SK-N-SH (cell line): ENCODE measurements at regions not wholly inside any gene's neighbourhood (a gene's known extent, or its start where the extent isn't known, plus 50 kb on each side); places are given as distances from the start of the nearest gene placed in this dataset.

Experiments used
- CTCF ChIA-PET: fragments of 300-600, 350-600 bp; formaldehyde crosslinking; extraction: SDS; loops from one replicate; lab custom pipeline; 2021; lab: Yijun Ruan, JAX
- POLR2A ChIA-PET: fragments of 350-600 bp; sonication (Branson Sonifier 250); formaldehyde crosslinking; extraction: SDS; loops from one replicate; lab custom pipeline; 2020; ENCODE audit warnings: antibody characterized with exemption, inconsistent platforms; lab: Yijun Ruan, JAX
- DNase-seq: peaks from one replicate; pipeline ENCODE4 v3.0.0; 2012
- H2AFZ ChIP-seq: fragments of 200-600 bp; sonication (generic); 2 replicates; pipeline ENCODE4 v1.8.1; 2016; ENCODE audit warnings: antibody characterized with exemption, mild to moderate bottlenecking, low read depth
- H3F3A ChIP-seq: fragments of 200-600 bp; sonication (generic); replicated peaks from 2 replicates; pipeline ENCODE3; 2016; ENCODE audit warnings: antibody characterized with exemption, mild to moderate bottlenecking; ENCODE audit not compliant: insufficient read depth
- H3K27ac ChIP-seq, 2 experiments: fragments of 200-500 bp in 1 of 2; fragments of 200-600 bp in 1 of 2; sonication (Bioruptor generic) in 1 of 2; sonication (generic), shearing (Covaris generic) in 1 of 2; 2 replicates each; pipeline versions ENCODE4 v1.5.1 to v1.6.1; 2014 to 2016; ENCODE audit warnings: low read depth in 2 of 2, inconsistent platforms in 1 of 2, low read length in 1 of 2, mild to moderate bottlenecking in 1 of 2, mixed read lengths in 1 of 2
- H3K27me3 ChIP-seq: fragments of 200-600 bp; sonication (generic), shearing (Covaris generic); 2 replicates; pipeline ENCODE4 v1.6.1; 2016; ENCODE audit warnings: mixed run types; ENCODE audit not compliant: insufficient read depth
- H3K36me3 ChIP-seq, 2 experiments: fragments of 200-500 bp in 1 of 2; fragments of 200-600 bp in 1 of 2; sonication (Bioruptor generic) in 1 of 2; sonication (generic) in 1 of 2; replicated peaks in 1 of 2; 2 replicates each; pipeline versions ENCODE3 to v1.5.1; 2014 to 2016; ENCODE audit warnings: low read length in 1 of 2, mild to moderate bottlenecking in 1 of 2; ENCODE audit not compliant: insufficient read depth in 2 of 2, control insufficient read depth in 1 of 2
- H3K4me1 ChIP-seq, 2 experiments: fragments of 200-500 bp in 1 of 2; fragments of 200-600 bp in 1 of 2; sonication (Bioruptor generic) in 1 of 2; sonication (generic), shearing (Covaris generic) in 1 of 2; 2 replicates each; pipeline versions ENCODE4 v1.5.1 to v1.6.1; 2014 to 2016; ENCODE audit warnings: low read depth in 1 of 2, low read length in 1 of 2, mixed run types in 1 of 2; ENCODE audit not compliant: insufficient read depth in 2 of 2, control insufficient read depth in 1 of 2
- H3K4me2 ChIP-seq: fragments of 200-600 bp; sonication (generic), shearing (Covaris generic); 2 replicates; pipeline ENCODE4 v1.6.1; 2017; ENCODE audit warnings: mixed run types
- H3K4me3 ChIP-seq, 2 experiments: fragments of 200-500 bp in 1 of 2; fragments of 200-600 bp in 1 of 2; sonication (Bioruptor generic) in 1 of 2; sonication (generic), shearing (Covaris generic) in 1 of 2; 2 replicates each; pipeline versions ENCODE4 v1.5.1 to v1.8.1; 2014 to 2016; ENCODE audit warnings: low read depth in 2 of 2, inconsistent platforms in 1 of 2, low read length in 1 of 2, mild to moderate bottlenecking in 1 of 2, mixed read lengths in 1 of 2, moderate library complexity in 1 of 2
- H3K79me2 ChIP-seq: fragments of 200-600 bp; sonication (generic); 2 replicates; pipeline ENCODE4 v1.8.1; 2017; ENCODE audit warnings: mild to moderate bottlenecking; ENCODE audit not compliant: insufficient read depth
- H3K9ac ChIP-seq: fragments of 200-600 bp; sonication (generic); 2 replicates; pipeline ENCODE4 v1.6.1; 2017; ENCODE audit warnings: mixed run types
- H3K9me2 ChIP-seq: fragments of 200-600 bp; sonication (generic); 2 replicates; pipeline ENCODE4 v1.6.1; 2017; ENCODE audit warnings: mixed run types
- H3K9me3 ChIP-seq: fragments of 200-600 bp; sonication (generic); 2 replicates; pipeline ENCODE4 v1.6.1; 2017; ENCODE audit warnings: mixed run types, mild to moderate bottlenecking, moderate library complexity
- H4K20me1 ChIP-seq: fragments of 200-600 bp; sonication (generic); 2 replicates; pipeline ENCODE4 v1.6.1; 2017; ENCODE audit warnings: mild to moderate bottlenecking, mixed run types; ENCODE audit not compliant: insufficient read depth
- CHD2 ChIP-seq: fragments of 150-350 bp; IDR thresholded peaks from 2 replicates; pipeline ENCODE4 v1.6.1; 2018; ENCODE audit warnings: low read length; ENCODE audit not compliant: partially characterized antibody
- EP300 ChIP-seq, 2 experiments: IDR thresholded peaks; 2 replicates each; pipeline versions ENCODE4 v1.4.0 to v1.6.1; 2012; ENCODE audit warnings: borderline replicate concordance in 1 of 2, low read depth in 1 of 2, low read length in 1 of 2
- FOSL2 ChIP-seq: IDR thresholded peaks from 2 replicates; pipeline ENCODE4 v1.4.0; 2012; ENCODE audit warnings: low read depth, mild to moderate bottlenecking, moderate library complexity, borderline replicate concordance
- FOXM1 ChIP-seq: IDR thresholded peaks from 2 replicates; pipeline ENCODE4 v1.4.0; 2012; ENCODE audit warnings: low read depth, mild to moderate bottlenecking
- MEF2A ChIP-seq: IDR thresholded peaks from 2 replicates; pipeline ENCODE4 v1.4.0; 2012; ENCODE audit warnings: low read depth, borderline replicate concordance
- POLR2AphosphoS5 ChIP-seq: IDR thresholded peaks from 2 replicates; pipeline ENCODE4 v1.6.1; 2012; ENCODE audit warnings: low read depth, low read length
- RCOR1 ChIP-seq: fragments of 150-350 bp; IDR thresholded peaks from 2 replicates; pipeline ENCODE4 v1.6.1; 2017; ENCODE audit warnings: antibody characterized with exemption, low read length
- SIN3A ChIP-seq: IDR thresholded peaks from 2 replicates; pipeline ENCODE4 v1.6.1; 2012; ENCODE audit warnings: low read depth, mild to moderate bottlenecking, low read length, moderate library complexity, borderline replicate concordance
- SMC3 ChIP-seq: IDR thresholded peaks from 2 replicates; pipeline ENCODE4 v1.6.1; 2012; ENCODE audit warnings: low read depth, low read length, improper control_type of control experiment
- YY1 ChIP-seq: IDR thresholded peaks from 2 replicates; pipeline ENCODE4 v1.4.0; 2012; ENCODE audit warnings: low read depth, mild to moderate bottlenecking
- WGBS: methylation state at CpG from one replicate; pipeline ENCODE4 v1.1.6; 2017; ENCODE audit warnings: low lambda C conversion rate; 5-methylcytosine and 5-hydroxymethylcytosine counted together
- TF ChIP-seq, protein P1 (sequence below): IDR thresholded peaks from 2 replicates; pipeline ENCODE4 v1.4.0; 2012; ENCODE audit warnings: low read depth, borderline replicate concordance
- TF ChIP-seq, protein P2 (sequence below): IDR thresholded peaks from 2 replicates; pipeline ENCODE4 v1.6.1; 2012; ENCODE audit warnings: mild to moderate bottlenecking, low read depth, low read length, moderate library complexity
- TF ChIP-seq, protein P3 (sequence below): fragments of 150-350 bp; IDR thresholded peaks from 2 replicates; pipeline ENCODE4 v1.6.1; 2016; ENCODE audit warnings: mild to moderate bottlenecking, low read depth, low read length
- TF ChIP-seq, protein P4 (sequence below): IDR thresholded peaks from 2 replicates; pipeline ENCODE4; 2012
- TF ChIP-seq, protein P5 (sequence below): fragments of 200-600 bp; sonication (generic); IDR thresholded peaks from 2 replicates; pipeline ENCODE4 v1.6.1; 2017; ENCODE audit warnings: antibody characterized with exemption, mild to moderate bottlenecking, moderate library complexity

DNA sequence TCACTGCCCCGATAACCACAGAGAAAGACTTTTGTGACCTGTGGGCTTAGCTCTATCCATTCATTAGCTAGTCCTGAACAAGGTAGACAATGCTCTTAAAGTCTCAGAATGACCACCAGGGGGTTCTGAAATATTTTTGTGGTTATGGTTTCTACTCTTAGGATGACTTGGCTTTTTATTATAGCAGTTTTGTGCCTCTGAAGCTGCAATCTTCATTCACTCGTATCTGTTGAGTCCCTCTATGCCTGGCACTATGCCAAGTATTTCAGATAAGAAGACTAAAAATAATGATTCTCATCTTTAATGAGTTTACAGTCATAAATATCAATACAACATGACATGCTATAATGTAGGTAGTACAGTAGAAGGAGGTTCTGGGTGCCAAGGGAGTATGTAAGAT is 130.8 kb upstream of the TRHDE start:
- POLR2A ChIA-PET, result no interaction called here
- no peaks in the 10 kb centered on the region for H3K27me3 ChIP-seq

DNA sequence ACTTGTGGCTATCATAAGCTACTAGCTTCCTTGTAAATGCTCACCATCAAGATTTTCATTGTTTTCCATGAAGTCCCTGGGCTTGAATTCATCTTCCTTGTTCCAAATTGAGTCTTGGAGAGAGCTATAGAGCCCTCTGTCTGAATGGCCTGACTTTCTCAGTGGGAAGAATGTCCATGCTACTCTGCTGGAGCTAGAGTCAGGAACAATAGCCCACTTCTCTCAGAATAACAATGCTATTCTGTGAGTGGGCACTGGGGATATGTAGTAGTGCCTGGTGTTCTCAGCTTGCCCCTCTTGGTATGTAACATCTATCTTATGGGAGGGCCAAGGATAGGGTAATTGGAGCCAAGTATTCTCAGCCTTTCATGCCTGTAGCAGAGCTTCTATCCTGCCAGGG is 127.6 kb upstream of the TRHDE start:
- H3K4me1 ChIP-seq, result no peaks in the 10 kb centered on the region
- H3F3A ChIP-seq, result no peaks in the 10 kb centered on the region
- no peak overlapping the region for H2AFZ ChIP-seq
- H3K4me2 ChIP-seq, result no peak overlapping the region
- no peaks in the 10 kb centered on the region for H3K79me2 ChIP-seq
- H3K4me3 ChIP-seq, result no peak overlapping the region
- H3K36me3 ChIP-seq, result no peaks in the 10 kb centered on the region
- H3K9ac ChIP-seq, result no peak overlapping the region
- H3K27ac ChIP-seq, result no peak overlapping the region
- no peaks in the 10 kb centered on the region for H4K20me1 ChIP-seq
- H3K27me3 ChIP-seq, result no peaks in the 10 kb centered on the region
- H3K9me2 ChIP-seq, result no peaks in the 10 kb centered on the region
- H3K9me3 ChIP-seq, result no peaks in the 10 kb centered on the region
- no peak for DNase-seq
- CTCF ChIA-PET, result interaction anchor here (0.8 kb wide), 1 partner anchor 128 kb away, joined by 3 read pairs; no protein-coding TSS in a partner anchor
- TF ChIP-seq, protein P1, sequence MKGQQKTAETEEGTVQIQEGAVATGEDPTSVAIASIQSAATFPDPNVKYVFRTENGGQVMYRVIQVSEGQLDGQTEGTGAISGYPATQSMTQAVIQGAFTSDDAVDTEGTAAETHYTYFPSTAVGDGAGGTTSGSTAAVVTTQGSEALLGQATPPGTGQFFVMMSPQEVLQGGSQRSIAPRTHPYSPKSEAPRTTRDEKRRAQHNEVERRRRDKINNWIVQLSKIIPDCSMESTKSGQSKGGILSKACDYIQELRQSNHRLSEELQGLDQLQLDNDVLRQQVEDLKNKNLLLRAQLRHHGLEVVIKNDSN, result no peak
- TF ChIP-seq CHD2 (no peak), SMC3 (no peak), FOXM1 (no peak), YY1 (no peak), RCOR1 (no peak), POLR2AphosphoS5 (no peak), SIN3A (no peak), FOSL2 (no peak), MEF2A (no peak)
- TF ChIP-seq, protein P2, sequence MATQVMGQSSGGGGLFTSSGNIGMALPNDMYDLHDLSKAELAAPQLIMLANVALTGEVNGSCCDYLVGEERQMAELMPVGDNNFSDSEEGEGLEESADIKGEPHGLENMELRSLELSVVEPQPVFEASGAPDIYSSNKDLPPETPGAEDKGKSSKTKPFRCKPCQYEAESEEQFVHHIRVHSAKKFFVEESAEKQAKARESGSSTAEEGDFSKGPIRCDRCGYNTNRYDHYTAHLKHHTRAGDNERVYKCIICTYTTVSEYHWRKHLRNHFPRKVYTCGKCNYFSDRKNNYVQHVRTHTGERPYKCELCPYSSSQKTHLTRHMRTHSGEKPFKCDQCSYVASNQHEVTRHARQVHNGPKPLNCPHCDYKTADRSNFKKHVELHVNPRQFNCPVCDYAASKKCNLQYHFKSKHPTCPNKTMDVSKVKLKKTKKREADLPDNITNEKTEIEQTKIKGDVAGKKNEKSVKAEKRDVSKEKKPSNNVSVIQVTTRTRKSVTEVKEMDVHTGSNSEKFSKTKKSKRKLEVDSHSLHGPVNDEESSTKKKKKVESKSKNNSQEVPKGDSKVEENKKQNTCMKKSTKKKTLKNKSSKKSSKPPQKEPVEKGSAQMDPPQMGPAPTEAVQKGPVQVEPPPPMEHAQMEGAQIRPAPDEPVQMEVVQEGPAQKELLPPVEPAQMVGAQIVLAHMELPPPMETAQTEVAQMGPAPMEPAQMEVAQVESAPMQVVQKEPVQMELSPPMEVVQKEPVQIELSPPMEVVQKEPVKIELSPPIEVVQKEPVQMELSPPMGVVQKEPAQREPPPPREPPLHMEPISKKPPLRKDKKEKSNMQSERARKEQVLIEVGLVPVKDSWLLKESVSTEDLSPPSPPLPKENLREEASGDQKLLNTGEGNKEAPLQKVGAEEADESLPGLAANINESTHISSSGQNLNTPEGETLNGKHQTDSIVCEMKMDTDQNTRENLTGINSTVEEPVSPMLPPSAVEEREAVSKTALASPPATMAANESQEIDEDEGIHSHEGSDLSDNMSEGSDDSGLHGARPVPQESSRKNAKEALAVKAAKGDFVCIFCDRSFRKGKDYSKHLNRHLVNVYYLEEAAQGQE, result no peak
- TF ChIP-seq, protein P3, sequence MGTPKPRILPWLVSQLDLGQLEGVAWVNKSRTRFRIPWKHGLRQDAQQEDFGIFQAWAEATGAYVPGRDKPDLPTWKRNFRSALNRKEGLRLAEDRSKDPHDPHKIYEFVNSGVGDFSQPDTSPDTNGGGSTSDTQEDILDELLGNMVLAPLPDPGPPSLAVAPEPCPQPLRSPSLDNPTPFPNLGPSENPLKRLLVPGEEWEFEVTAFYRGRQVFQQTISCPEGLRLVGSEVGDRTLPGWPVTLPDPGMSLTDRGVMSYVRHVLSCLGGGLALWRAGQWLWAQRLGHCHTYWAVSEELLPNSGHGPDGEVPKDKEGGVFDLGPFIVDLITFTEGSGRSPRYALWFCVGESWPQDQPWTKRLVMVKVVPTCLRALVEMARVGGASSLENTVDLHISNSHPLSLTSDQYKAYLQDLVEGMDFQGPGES, result no peak
- TF ChIP-seq, protein P4, sequence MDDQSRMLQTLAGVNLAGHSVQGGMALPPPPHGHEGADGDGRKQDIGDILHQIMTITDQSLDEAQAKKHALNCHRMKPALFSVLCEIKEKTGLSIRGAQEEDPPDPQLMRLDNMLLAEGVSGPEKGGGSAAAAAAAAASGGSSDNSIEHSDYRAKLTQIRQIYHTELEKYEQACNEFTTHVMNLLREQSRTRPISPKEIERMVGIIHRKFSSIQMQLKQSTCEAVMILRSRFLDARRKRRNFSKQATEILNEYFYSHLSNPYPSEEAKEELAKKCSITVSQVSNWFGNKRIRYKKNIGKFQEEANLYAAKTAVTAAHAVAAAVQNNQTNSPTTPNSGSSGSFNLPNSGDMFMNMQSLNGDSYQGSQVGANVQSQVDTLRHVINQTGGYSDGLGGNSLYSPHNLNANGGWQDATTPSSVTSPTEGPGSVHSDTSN, result no peak
- TF ChIP-seq, all 33 proteins: peak for 0
- POLR2A ChIA-PET, result no interaction called here

More for the DNA sequence above, 130.8 kb upstream of the TRHDE start:
- no peaks in the 10 kb centered on the region for H3F3A ChIP-seq
- peak; percentile 5 for DNase-seq
- no peak overlapping the region for H3K9ac ChIP-seq
- no peaks in the 10 kb centered on the region for H3K9me2 ChIP-seq
- H3K9me3 ChIP-seq, result no peaks in the 10 kb centered on the region
- no peaks in the 10 kb centered on the region for H3K36me3 ChIP-seq
- no peaks in the 10 kb centered on the region for H3K79me2 ChIP-seq
- H3K27ac ChIP-seq, result no peak overlapping the region
- no peaks in the 10 kb centered on the region for H4K20me1 ChIP-seq
- CTCF ChIA-PET, result interaction anchor here (0.6 to 1.5 kb wide), 2 partner anchors 31 to 253 kb away, joined by 3 read pairs; no protein-coding TSS in a partner anchor
- no peak overlapping the region for H3K4me2 ChIP-seq
- H2AFZ ChIP-seq, result no peak overlapping the region
- no peaks in the 10 kb centered on the region for H3K4me1 ChIP-seq
- no peak for TF ChIP-seq EP300 (IDR thresholded peaks at IDR 0.05; ENCODE audit: borderline replicate concordance in 1 of 2, low read depth in 1 of 2, low read length in 1 of 2)
- TF ChIP-seq, protein P5, sequence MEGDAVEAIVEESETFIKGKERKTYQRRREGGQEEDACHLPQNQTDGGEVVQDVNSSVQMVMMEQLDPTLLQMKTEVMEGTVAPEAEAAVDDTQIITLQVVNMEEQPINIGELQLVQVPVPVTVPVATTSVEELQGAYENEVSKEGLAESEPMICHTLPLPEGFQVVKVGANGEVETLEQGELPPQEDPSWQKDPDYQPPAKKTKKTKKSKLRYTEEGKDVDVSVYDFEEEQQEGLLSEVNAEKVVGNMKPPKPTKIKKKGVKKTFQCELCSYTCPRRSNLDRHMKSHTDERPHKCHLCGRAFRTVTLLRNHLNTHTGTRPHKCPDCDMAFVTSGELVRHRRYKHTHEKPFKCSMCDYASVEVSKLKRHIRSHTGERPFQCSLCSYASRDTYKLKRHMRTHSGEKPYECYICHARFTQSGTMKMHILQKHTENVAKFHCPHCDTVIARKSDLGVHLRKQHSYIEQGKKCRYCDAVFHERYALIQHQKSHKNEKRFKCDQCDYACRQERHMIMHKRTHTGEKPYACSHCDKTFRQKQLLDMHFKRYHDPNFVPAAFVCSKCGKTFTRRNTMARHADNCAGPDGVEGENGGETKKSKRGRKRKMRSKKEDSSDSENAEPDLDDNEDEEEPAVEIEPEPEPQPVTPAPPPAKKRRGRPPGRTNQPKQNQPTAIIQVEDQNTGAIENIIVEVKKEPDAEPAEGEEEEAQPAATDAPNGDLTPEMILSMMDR, result peak; percentile 49
- TF ChIP-seq SIN3A, result no peak
- H3K4me3 ChIP-seq, result no peak overlapping the region
- WGBS, result 11% methylated on average over 2 of the region's 2 CpGs
